ENCODE measurements at regions not wholly inside any gene's neighbourhood (a gene's known extent, or its start where the extent isn't known, plus 50 kb on each side); places are given as distances from the start of the nearest gene placed in this dataset.
A peak's percentile ranks its signal among the peaks of the same experiment; 100 is the strongest.

DNA sequence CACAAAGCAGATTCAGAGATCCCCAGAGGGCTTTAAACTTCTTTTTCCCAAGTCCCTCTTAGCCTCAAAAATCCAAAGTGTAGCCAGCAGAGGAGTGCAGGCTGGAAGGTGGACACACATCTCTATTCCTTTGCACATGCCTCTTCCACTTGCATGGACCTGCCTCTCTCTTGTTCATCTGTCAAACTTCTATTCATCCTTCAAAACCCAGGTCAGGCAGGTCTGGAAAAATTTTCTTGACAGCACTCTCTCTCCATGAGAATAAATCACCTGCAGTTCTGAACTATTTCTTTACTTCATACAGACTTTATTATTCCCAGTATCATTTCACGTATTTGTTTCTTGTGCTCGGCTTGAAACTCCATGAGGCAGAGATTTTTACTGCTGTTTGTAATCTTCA lies 127.5 kb downstream of the SS18 start:
- DNase-seq = no peak

DNA sequence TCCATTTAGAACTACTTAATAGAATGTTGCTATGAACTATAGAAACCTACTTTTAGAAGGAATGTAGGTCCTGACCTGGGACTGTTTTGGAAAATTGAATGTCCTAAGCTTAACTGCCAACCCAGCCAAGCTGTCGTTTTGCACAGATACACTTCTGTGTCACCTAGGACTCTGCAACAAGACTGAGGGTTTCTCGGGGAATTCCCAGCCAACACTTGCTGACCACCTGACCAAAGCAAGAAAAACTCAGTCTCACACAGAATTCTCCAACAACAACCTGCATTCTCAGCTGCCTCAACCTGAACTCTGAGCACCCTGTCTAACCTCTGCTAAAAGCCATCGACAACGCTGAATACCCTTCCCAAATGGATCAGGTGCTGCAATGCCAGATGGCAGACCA lies 128.2 kb downstream of the SS18 start:
- no peak for DNase-seq

DNA sequence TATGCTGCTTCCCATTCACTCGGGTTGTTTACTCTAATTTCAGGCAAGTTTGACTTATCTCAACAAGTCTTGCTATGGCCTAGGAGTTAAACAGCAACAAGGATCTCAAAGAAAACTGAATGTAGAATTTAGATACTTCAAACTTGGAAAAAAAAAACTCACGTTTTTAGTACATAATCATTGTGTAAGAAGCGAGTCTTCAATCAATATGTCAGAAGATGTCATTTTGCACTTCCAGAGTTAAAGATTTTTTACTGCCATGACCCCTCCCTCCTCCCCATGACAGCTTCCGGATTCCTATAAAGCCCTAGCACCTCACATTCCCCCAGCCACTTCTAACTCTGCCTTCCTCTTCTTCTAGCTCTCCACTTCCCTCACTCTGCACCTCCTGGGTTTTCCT lies 133.4 kb downstream of the SS18 start:
- DNase-seq = no peak

DNA sequence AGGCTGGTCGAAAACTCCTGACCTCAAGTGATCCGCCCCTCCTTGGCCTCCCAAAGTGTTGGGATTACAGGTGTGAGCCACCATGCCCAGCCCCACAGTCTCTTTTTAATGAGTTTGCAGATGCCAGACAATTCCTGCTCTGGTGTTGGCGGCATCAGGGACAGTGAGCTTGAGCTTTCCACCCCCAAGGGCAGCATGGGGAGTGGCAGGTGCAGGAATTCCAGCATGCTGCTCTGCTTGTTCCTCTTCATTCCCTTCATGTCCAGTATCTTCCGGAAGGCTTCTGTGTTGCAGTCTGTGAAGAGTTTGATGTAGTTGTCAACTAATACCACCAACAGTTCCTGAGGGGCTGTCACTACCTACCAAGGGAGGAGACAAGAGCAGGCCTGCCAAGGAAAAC lies 137.3 kb downstream of the SS18 start:
- no peak for DNase-seq

DNA sequence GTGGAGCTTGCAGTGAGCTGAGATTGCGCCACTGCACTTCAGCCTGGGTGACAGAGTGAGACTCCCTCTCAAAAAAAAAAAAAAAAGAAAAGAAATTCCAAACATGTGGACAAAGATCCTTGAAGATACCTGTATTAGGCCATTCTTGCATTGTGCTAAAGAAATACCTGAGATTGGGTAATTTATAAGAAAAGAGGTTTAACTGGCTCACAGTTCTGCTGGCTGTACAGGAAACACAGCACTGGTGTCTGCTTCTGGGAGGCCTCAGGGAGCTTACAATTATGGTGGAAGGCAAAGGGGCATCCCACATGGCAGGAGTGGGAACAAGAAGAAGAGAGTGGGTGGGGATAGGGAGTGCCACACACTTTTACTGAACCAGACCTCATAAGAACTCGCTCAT lies 140.1 kb downstream of the SS18 start:
- DNase-seq = no peak

DNA sequence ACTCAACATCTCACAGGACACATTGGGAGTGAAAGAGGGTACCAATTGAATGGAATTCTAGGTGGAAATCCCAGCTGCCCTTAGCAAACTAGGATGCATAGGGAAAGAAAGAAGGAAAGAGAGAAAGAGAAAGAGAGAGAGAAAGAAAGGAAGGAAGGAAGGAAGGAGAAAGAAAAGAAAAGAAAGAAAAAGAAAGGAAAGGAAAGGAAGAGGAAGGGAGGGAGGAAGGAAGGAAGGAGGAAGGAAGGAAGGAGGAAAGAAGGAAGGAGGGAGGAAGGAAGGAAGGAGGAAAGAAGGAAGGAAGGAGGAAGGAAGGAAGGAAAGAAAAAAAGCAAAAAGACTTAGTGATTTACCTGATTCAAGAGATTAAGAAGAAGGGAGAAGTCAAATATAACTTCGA lies 143.9 kb downstream of the SS18 start:
- DNase-seq = no peak

DNA sequence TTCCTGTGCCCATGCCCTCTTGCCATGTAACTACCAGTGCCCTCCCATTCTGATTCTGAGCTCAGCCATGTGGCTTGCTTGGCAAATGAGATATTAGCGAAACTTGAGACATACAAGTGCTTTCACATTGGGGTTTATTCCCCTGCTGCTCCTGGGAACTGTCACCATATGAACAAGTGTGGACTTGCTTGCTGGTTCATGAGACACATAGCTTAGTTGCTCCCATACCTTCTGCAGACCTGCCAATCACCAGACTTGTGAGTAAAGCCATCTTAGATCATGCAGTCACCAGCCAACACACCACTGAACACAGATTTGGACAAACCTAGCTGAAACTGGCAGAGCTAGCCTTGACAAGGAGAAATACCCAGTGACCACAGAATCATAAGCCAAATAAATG lies 155.1 kb downstream of the SS18 start:
- DNase-seq = no peak

DNA sequence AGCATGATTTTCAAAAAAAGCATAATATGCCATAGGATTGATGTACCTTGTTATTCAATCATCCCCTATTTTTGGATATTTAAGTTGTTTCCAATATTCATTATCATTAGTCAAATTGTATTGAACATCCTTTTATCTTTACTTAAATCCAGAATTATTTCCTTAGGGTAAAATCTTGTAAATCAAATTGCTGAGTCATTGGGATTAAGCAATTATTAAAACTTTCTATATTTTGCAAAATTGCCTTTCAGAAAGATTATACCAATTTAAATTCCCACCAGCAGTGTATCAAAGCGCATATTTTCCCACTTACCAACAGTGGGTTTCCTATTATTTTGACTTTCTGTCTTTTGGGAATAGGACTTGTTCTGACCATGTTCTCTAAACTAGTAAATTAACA lies 159.3 kb downstream of the SS18 start:
- DNase-seq = no peak

DNA sequence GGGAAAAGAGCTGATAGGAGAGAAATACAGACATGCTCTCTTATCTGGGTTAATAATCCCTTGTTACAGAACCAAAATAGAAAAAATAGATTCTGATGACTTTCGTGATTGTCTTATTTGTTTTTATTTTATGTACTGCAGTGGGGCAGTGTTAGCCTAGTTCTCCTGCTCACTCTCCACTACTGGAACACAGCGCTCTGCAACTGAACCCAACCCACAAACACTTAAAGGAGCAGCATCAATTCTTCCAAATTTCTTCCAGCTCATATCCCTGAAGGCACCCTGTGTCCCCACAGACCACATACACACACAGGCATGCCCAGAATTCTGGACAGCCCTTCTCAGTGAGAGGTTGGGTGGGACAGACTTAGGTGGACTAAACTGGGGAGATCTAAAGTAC lies 160.6 kb downstream of the SS18 start:
- DNase-seq = no peak

DNA sequence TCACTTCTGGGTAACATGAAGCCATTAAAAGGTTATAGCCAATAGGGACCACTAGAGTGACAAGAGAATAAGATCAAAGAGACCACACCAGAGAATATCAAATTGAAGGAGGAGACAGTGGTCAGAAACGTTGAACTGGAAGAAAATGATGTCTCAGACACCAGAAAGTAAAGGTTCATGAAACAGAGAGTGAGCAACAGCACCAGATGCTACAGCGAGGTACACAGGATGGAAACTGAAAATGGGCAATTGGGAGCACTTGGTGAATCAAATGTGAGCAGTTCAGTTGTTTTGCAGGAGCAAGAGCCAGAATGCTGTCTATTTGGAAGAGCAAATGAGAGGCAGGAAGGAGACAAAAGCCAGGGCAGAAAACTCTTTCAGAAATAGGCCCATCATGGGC lies 162.6 kb downstream of the SS18 start:
- no peak for DNase-seq

DNA sequence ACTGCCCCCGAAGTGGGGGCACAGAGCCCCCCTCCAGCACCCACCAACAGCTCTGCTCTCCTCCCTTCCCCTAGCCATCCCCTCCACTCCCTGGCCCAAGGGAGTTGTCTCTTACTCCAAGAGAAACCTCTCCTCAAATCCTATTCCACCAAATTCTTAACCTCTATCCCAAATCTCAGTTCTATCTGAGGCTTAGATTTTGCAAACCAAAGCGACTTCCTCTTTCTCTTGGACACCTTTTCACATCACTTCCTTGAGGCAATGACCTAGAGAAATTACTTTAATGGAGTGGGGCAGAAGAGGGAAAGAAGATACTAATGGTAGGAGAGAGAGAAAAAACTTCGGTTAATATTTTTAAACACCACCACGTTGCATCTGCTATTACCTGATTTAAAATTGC lies 167.2 kb downstream of the SS18 start:
- DNase-seq = no peak

DNA sequence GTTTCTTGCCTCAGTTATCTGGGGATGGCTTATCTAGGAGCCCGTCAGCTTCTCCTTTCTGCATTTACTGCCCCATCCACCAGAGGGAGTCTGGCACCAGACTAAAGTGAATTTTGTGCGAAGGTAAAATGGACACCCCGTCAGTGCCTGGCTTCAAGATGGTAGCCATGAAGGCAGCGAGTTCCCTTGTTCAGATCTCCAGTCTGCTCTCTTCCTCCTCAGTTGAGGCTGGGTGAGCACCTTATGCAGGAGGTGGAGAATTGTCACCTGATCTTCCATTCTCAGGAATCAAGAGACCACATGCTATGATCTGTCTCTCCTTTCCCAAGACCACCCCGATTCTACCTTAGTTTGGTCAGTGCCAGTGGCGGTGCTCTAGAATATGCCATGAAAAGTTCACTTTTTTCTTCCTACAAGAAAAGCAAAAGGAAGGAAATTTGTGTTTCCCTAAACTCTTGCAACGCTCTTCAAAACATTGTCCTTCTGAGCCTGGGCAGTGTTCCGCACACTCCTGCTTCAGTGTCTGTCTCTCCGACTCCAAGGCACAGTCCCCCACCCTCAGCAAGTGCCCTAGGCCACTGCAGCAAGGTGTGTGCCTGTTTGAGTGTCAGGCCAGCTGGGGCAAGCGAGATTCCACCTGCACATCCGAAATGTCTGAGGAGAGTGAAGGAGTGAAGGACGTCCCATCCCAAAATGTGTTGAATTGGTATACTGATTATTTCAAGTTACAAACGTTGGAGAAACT lies 168.6 kb downstream of the SS18 start:
- DNase-seq = peak; percentile 1

DNA sequence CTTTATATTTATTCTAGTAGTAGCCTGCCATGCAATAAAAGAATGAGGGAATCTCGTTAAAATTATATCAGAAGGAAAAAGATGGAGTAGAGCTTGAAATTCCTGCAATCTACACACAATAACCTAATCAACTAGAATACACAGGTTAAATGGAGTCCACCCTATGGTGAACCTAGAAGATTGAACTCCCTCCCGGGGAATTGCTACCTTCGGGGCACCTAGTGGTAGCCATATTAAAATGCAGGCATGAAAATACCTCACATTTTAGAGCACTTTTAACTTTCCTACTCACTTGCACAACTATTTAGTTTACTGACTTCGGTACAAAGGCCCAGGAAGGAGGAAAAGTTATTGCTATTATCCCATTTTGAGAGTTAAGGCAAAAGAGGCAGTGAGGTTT lies 174.5 kb downstream of the SS18 start:
- DNase-seq = no peak

DNA sequence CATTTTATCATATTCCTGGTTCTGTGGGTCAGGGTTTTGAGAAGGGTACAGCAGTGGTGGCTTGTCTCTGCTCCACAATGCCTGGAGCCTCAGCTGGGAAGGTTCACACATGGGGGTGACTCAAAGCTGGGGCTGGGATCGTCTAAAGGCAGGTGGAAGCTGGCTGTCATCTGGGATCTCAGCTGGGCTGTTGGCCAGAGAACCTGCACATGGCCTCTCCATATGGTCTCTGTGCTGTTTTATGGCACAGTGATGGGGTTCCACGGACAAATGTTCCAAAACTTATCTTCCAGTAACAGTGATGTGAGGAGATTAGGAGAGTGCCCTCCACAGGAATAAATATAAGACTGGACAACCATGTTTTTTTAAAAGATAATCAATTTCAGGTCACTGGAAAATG lies 191.4 kb downstream of the SS18 start:
- no peak for DNase-seq

DNA sequence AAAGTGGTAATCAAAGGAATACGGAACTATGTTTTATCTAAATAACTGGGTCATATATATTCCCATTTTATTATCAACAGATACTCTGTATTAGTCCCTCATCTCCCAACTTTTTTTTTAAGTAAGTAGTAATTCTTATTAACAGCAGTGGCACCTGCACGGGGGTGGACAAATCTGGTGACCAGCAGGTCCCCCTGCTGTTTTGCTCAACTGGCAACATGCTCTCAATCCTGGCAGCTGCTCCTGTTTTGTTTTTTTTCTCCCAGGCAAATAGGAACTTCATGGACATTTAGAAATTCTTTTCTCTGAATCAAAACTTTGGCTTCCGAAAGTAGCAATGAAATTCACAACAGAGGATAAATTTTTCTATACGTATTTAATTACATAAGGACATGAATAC lies 193.5 kb downstream of the SS18 start:
- DNase-seq = no peak

DNA sequence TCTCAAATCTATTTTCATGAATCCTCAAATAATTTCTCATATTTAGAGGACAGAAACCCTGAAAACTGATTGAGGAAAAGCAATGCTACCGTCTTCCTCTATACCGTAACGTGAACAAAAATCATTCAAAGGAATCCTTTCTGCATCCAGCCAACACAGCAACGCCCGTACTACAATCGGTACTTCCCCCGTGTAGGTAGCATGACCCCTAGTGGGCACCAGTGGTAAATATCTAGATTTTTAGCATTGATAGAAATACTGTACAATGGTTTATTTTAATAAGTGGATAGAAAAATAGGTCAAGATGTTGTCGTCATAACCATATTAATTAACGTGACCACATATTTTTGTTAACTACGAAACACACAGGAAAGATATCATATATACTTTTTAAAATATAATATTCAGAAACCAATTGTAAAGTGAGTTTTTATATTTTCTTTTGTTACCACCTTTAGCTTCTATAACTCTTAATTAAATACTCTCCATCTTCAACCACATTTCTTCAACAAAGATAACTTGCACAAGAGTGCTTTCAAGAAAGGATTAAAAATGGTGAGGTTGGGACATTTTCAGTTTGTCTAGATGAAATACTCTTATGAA lies 194.1 kb downstream of the SS18 start:
- DNase-seq = no peak

DNA sequence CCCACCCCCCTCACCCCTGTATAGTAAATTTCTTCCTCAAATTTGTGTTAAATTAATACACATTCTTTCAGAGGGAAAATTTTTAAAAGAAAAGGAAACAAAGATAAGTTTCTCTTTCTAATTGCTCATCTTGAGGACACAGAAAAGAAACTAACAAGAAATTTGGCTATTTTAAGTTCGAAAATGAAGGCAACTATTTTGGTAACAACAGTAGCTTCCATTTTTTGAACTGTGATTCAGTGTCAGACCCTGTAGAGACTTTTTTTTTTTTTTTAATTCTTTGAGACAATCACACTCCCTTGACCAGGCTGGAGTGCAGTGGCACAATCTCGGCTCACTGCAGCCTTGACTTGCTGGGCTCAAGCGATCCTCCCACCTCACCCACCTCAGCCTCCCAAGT lies 194.9 kb downstream of the SS18 start:
- no peak for DNase-seq

DNA sequence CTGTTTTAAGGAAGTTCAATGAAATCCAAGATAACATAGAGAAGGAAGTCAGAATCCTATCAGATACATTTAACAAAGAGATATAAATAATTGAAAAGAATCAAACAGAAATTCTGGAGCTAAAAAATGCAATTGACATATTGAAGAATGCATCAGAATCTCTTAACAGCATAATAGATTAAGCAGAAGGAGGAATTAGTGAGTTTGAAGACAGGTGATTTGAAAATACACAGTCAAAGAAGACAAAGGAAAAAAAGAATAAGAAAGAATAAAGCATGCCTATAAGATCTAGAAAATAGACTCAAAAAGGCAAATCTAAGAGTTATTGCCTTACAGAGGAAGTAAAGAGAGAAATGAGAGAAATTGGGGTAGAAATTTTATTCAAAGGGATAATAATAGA lies 204.1 kb downstream of the SS18 start:
- no peak for DNase-seq

DNA sequence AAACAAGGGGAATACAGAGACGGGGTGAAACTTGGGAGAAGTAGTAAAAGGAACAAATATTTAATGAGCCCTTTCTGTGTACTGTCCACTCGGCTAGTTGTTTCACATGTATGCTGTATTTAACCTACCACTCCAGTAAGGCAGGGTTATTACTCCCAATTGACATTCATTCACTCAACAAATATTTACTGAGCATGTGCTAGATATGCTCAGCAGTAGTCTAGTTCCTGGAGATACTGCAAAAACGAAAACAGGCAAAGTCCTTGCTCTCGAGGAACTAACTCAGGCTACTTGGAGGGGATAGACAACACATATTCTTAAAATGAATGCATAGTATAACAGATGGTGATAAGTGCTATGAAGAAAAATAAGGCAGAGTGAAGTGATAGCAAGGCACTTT lies 207.3 kb downstream of the SS18 start:
- no peak for DNase-seq

DNA sequence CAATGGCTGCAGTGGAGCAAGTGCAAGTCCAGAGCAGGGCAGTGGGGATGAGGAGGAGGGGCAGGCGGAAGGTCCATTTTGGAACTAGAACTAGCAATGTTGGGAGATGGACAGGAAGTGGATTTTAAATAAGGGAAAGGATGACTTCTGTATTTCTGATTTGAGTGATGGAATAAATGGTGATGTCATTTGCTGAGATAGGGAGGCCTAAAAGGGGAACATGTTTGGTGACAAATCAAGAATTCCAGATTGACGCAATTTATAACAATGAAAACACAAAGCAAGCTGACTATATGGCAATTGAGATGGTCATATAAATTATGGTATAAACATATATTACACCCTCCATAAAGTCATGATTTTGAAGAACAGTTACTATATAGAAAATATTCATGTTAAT lies 209.3 kb downstream of the SS18 start:
- no peak for DNase-seq

DNA sequence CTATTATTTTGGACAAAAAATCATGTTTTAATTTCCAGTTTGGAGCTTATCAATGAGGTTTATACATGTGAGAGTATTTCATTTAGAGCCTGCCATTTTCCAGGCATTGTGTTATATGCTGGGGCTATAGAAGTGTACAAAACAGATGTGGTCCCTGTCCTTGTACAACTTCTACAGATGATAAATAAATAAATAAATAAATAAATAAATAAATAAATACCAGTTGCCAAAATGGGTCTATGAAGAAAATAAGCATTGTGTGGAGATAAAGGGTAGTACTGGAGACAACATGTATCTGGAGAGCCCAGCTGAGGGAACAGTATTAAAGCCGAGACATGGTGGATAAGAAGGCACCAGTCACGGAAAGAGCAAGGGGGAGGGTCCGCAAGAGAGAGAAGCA lies 210.0 kb downstream of the SS18 start:
- no peak for DNase-seq

DNA sequence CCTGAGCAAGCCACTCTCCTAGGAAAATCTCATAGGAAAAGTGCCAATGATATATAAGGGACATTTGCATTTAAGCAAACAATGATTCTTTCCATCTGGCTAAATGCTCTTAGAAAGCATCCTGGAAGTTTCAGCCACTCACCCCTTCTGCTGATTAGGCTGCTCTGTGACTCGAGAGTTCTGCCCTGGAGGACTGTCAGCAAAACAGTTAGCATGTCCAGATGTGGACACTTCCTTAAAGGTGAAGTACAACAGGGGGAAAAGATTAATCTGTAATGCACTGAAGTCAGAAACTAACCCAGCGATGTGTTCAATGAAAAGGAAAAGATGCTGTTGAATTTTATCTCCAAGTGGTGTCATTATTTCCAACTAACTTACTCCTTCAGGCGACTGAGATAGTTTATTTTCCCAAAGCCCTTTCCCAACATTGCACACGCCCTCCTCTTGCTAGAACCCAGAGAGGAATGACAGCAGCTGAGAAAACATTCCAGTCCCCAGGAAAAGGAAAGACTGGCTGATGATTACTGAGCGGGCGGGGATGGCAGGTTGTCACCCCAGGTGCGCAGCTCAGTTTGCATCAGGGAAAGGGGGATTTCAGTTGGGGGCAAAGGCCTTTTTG lies 214.0 kb downstream of the SS18 start:
- DNase-seq = no peak

DNA sequence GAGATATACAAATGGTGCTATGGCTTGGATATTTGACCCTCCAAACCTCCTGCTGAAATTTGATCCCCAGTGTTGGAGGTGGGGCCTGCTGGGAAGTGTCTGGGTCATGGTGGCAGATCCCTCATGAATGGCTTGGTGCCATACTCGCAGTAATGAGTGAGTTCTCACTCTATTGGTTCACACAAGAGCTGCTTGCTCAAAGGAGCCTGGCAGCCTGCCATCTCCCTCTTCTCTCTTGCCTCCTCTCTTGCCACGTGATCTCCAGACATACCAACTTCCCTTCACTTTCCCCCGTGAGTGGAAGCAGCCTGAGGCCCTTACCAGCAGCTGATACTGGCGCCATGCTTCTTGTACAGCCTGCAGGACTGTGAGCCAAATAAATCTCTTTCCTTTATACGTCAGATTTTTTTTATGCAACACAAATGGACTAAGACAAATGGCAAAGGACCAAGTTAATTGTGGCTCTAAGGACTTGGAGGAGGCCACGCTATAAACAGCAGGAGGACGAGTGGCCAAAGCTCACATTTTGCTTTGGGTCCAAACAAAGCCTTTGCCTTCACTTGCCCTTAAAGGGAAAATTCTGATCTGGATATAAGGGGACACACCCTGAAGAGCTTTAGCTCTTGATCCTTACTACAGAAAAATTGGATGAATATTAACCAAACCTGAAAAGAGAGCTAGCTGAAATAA lies 214.7 kb downstream of the SS18 start:
- no peak for DNase-seq

DNA sequence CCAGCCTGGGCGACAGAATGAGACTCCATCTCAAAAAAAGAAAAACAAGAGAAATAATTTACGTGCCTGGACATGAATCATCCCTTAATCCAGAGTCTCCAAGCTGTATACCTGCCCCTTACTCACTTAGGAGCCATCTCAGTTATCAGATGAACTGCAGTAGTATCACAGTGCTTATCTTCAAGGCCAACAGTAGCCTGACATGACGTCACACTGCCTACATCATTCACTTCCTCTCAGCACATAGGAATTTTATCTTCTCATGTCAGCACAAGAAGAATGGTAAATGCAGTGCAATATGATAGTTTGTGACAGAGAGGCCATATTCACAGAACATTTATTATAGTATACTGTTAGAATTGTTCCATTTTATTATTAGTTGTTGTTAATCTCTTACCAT lies 216.6 kb downstream of the SS18 start:
- no peak for DNase-seq

All from NCI-H2107 (cell line).